ENCODE measurements at regions not wholly inside any gene's neighbourhood (a gene's known extent, or its start where the extent isn't known, plus 50 kb on each side); places are given as distances from the start of the nearest gene placed in this dataset.

- no peak for TF ChIP-seq EZH2 (IDR thresholded peaks at IDR 0.05; ENCODE audit: insufficient read depth, low read length)
- no peak for TF ChIP-seq CTCF (IDR thresholded peaks at IDR 0.05; ENCODE audit: insufficient read depth, low read depth, low read length)
These were observed 150.2 kb upstream of the FERD3L start for GRCh38 chr7:19295376-19295775.
